ENCODE measurements at regions not wholly inside any gene's neighbourhood (a gene's known extent, or its start where the extent isn't known, plus 50 kb on each side); places are given as distances from the start of the nearest gene placed in this dataset.
"Not testable (repeated sequence)": the region's sequence is repeated elsewhere in the genome, so short reads cannot be mapped to it uniquely, and the experiment has no call there.

DNA sequence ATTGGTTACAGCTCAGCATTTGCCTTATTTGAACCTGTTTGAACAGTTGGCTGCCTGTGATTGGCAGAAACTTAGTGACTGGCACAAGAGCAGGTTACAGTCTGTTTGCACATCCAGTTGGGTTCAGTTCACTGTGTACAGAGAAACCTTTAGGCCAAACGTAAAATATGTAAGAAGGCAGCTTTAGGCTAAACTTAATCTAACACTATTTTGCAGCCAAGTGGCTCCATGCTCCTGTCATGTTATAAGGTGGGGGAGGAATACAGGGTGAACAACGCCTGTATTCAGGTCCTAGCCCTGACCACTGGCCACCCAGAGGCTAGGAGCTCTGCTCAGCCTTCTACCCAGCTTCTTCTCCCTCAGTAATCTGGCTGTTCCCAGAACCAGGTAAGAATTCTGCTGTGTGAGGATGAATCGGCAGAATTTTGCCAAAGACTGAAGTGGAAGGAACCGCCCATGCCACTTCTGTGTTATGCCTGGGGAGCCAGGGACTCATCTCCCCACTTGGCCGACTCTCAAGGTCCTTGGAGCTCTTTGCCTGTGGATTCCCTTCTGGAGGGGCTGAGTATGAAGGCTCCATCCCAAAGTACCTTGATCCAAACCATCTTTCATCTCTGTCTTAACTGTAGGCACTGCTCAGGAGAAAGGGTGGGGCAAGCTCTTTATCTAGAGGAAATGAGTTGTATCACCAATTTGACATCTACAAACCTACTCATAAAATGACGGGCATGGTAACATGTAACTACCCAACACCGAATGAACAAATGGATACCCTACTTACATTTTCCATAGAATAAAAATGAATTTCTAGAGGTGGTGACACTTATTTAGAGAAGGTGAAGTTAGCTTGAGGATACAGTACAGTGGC, 164.4 kb upstream of the NAMPT start:
- no peak for DNase-seq (ENCODE audit: low spot score)

DNA sequence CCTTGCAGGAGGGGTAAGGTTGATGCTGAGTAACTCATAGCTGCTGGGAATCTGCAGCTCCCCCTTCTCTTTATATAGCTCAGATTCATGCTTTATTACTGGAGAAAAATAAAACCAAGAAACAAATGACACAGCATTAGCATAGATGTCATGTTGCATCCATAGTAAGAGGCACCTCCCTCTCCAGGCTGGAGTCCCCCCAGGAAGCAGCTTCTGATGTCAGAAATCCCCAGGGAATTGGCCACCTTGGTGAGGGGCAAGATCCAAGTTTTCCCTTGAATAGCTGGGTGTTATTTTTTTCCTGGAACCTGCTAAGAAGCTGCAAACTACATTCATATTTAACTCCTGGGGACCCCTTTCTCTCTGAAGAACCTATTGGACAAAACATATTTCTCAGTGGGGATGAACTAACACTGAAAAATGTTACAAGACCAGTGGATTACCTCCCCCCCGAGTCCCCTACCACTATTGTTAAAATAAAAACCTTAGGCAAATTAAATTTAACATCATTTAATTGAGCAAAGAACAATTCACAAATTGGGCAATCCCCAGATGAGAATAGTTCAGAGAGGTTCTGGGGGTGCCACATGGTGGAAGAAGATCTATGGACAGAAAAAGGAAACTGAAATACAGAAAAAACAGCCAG, 163.7 kb upstream of the NAMPT start:
- DNase-seq (ENCODE audit: low spot score): no peak

DNA sequence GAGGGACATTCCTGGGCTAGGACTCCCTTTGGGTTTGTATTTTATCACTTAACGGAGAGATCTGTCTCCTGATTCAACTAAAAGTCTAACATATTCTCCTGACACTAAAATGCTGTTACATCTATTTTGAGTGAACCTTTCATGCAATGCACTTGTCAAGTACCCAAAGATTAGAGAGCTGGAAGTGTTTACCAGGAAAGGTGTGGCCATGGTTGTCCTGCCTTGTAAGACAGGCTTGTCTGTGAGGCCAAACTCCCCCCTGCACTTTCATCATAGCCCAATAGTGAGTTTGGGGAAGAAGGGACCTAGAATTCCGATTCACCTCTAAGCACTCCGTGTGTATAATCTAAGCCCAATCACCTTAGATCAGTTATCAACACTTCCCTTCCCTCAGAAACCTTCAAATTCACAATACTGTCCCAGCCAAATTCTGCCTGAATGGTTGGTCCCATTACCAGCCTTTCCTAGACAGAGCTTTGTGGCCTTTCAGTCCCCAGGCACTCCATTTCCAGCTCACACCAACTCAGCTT, 162.6 kb upstream of the NAMPT start:
- no peak for DNase-seq (ENCODE audit: low spot score)

DNA sequence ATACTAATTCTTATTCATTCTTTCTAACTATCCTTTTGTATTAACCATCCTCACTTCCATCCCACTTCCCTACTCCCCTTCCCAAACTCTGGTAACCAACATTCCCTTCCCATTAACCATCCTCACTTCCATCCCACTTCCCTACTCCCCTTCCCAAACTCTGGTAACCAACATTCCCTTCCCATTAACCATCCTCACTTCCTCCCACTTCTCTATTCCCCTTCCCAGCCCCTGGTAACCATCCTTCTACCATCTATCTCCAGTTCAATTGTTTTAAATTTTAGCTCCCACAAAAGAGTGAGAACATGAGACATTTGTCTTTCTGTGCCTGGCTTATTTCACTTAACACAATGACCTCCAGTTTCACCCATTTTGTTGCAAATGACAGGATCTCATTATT, 160.6 kb upstream of the NAMPT start:
- not testable (repeated sequence) for DNase-seq (ENCODE audit: low spot score)

DNA sequence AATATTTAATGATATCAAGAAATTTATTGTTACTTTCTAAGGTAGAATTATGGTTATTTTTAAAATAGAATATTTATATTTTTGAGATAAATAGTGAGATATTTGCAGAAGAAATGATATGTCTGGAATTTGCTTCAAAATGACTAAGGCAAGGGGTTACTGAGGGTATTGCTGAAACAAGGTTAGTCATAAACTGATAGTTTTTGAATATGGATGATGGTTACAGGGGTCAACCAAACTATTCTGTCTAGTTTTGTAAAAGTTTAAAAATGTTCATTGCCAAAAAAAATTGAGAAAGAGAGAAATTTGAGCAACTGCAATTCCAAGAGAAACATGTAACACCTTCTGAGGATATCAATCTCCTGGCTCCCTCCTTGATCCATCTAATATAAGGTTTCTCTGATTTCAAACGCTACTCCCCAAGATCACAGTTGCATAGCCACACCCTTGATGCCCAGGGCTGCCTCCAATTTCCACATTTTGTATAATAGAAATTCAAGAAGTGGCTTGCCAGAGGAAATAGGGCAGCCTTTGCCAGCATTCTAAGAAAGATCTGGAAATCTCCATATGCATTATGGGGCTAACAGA, 159.4 kb upstream of the NAMPT start:
- no peak for DNase-seq (ENCODE audit: low spot score)

DNA sequence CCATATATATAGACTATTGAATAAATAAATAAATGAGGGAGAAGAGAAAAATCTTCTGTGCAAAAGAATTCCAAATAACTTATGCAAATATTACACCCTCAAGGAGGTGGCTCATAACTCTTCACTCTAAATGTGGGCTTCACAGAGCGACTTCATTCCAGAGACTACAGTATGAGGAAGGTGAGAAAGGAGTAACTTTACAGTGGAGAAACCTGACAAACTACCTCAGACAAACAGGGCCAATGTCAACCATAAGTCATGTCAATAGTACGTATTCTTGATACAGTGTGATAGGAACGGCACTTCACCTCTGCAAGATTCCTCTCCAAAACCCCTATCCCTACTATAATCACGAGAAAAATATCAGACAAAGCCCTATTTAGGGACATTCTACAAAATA, 158.4 kb upstream of the NAMPT start:
- no peak for DNase-seq (ENCODE audit: low spot score)

DNA sequence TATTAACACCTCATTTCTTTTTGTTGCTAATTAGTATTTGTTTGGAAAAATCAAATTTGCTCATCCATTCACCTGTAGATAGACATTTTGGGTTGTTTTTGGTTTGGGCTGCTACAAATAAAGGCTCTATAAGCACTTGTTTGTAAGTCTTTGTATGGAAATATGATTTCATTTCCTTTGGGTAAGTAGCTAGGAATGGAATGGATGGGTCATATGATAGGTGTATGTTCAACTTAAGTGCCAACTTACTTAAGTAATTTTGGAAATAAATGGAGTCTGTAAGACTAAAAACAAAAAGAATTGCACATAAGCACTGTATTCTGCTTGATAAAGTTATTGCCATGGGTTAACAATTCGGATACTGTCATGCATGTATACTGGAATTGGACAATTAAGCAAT, 157.7 kb upstream of the NAMPT start:
- DNase-seq (ENCODE audit: low spot score): no peak

DNA sequence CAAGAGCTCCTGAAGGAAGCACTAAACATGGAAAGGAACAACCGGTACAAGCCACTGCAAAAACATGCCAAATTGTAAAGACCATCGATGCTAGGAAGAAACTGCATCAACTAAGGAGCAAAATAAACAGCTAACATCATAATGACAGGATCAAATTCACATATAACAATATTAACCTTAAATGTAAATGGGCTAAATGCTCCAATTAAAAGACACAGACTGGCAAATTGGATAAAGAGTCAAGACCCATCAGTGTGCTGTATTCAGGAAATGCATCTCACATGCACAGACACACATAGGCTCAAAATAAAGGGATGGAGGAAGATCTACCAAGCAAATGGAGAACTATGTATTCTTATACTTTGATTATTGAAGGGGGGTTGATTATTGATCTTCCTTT, 156.6 kb upstream of the NAMPT start:
- DNase-seq (ENCODE audit: low spot score): not testable (repeated sequence)

DNA sequence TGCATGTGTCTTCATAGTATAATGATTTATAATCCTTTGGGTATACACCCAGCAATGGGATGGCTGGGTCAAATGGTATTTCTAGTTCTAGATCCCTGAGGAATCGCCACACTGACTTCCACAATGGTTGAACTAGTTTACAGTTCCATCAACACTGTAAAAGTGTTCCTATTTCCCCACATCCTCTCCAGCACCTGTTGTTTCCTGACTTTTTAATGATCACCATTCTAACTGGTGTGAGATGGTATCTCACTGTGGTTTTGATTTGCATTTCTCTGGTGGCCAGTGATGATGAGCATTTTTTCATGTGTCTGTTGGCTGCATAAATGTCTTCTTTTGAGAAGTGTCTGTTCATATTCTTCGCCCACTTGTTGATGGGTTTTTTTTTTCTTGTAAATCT, 152.2 kb upstream of the NAMPT start:
- DNase-seq (ENCODE audit: low spot score): not testable (repeated sequence)

DNA sequence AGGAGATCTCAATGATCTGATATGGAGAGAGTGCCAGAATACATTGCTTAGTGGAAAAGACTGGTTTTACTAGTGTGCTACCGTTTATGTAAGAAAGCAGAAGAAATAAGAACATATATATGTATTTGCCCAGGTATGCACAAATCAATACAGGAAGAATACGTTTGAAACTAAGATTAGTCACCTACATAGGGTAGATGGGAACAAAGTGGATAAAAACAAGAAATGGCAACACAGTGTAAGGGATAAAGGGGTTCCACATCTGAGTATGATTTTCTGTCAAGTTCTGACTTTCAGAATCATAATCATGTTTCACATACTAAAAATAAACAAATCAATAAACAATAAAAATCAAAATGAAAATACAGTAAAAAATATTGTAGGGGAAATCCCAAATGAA, 148.6 kb upstream of the NAMPT start:
- DNase-seq (ENCODE audit: low spot score): no peak

DNA sequence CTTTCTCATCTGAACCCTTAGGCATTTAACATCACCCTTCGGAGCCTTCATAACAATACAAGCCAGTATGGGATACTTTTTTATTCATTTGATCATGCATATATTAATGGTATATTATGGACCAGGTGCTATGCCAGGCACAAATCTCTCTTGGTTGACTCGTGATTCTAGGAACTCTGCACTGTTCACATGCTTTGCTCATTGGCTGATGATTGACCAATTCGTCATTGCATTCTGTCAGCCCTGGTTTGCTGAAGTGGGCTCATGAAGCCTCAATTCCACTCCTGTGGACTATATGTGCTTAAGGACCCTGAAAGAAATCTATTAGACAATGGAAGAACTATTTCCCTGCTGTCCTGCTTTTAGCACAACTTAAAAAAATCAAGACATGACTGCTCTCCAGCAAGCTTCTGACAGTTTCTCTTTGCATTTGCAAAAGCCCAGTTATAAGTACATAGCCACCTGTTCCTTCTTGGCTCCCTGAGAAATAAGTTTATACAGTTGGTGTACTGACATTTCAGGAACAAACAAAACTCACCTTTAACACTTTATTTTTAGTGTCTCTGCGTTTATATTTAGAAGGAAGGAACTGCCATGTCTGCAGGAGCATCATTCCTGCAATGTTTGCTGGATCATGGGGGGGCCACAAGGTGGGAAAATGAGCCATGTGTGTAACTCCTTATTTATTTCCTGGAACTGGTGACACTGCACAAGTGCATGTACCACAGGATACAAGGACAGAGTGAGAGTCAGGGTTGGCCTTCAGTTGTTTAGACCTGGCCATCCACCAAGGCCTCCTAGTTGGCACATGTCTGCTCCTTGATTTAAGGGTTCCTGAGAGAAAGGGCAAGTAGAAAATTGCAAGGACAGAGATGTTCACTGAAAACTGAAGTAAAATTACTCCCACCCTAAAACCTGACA, 146.0 kb upstream of the NAMPT start:
- peak; percentile 33 for DNase-seq (ENCODE audit: low spot score)

DNA sequence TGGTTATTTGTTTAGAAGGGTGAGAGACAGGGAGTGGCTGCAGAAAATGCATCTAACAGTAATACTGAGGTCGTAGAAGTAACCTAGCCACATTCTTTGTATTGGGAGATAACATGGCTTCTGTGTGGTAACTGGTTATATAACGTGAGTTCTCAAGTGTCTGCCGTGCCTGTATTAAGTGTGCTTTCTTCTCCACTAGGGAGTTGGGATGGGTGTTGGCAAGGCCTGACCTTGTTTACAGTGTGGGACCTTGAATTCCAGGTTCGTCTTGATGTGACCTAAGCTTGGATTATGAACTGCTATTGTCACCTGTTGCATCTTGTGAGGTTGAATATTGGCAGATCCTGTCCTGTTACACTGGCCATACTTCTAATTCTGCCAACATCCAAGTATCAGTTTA, 145.3 kb upstream of the NAMPT start:
- DNase-seq (ENCODE audit: low spot score): no peak

DNA sequence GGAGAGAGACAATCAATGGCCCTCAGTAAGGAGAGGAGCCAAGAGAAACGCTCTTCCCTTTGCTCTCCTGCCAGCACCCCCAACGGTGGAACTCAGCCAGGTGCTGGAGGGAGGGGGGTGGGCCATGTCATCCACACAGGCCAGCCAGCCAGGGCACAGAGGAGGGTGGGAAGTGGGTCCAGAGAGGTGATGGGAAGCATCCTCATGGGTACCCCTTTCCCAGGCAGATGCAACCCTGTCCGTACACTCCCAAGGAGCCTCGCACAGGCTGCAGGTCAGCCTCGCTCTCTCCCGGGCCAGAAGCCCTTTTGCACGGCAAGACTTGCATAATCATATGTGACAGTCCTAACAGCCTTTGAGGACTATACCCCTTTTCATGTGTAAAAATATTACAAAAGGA, 142.0 kb upstream of the NAMPT start:
- no peak for DNase-seq (ENCODE audit: low spot score)

DNA sequence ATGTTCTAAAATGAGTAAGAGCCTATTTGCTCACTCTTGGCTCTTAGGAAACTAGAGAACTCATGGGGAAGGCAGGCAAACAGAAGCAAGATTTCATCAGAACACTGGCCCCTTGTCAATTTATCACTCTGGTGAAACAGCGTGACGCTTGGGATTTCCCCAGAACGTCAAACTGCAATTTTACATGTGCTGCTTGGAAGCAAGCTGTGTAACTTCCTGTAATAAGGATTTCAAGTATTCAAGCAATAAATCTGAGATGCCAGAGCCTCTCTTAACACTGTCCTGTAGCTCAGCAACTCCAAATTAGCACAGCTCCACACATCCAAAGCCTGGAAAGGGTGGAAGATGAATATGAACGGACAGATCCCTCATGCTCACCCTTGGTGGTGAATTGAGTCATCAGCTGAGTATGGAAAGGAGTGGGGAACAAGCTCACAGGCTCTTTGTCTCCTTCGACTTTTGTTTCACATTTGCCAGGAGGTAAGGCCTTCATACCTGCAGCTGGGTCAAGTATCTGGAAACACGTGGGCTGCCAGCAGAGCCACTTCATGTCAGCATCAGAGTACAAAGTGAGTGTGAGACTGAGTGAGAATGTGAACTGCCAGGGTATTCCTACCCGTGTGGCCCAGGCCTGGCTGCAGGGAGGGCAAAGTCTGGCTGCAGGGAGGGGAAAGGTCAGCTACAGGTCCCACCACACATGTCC, 140.4 kb upstream of the NAMPT start:
- peak; percentile 98 for DNase-seq (ENCODE audit: low spot score)

DNA sequence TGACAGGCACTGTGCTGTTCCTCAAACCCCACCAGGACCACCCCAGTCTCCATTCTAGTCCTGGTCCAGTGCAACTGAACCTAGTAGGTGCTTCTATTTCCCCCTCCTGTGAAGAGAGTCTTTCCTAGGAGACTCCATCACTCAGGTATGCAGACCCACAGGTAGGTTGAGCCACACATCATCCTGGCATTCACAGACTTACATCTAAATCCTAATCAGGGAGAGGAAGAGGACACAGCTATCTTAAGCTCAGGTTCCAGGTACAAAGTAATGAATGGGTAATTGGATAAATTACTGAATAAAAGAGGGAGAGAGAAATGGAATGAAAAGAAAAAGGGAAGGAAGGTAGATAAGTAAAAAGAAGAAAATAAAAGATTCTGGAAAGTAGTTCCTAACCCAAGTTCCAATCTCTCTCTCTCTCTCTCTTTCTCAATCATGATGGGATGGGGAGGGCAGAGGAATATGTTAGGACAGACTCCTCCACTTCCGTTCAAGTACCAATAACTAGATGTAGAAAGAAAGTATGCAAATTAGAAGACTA, 139.8 kb upstream of the NAMPT start:
- peak; percentile 68 for DNase-seq (ENCODE audit: low spot score)

DNA sequence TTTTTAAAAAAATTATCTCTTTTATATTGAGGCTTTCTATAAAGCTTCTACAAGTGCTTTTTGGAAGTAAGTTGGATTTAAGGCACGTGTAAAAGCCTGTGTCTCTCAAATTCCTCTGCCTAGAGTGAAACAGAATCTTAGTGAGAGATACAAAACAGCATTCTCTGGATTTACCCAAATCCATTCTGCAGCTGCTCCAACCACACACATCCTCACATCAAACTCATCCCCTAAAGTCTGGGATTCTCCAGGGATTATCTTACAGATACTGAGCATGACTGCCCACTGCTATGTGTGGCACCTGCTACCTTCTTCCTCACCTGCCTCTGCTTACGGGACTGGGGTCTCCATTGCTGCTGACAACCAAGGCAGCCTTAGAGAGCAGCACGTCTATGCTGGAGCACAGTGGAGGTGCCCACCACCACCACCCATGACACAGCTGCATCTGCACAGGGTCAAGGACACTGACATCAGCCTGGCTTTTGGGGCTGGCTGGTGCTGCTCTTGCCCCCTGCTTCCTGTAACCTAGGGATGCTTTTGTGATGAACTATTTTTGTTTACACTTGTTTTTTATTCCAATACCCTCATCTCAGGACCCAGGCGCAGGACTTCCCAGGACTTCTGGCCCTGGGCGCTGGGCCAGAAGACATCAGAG, 139.2 kb upstream of the NAMPT start:
- DNase-seq (ENCODE audit: low spot score): no peak

DNA sequence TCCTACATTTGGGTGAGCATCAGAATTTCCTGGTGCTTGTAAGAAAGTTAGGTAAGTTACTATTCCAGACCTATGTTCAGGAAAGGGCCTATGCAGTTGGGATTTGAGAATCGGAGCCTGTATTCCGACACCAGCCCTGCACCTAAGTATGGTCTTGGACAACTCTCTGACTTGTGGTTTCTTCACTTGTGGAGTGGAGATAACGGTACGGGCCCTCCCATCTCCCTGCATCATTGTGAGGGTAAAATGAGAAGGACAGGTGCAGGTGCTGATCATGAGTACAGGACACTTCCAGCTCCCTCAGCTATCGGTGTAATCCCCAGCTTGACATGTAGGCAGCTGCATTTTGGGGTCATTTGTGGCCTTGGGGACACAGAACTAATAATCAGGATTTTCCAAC, 138.3 kb upstream of the NAMPT start:
- no peak for DNase-seq (ENCODE audit: low spot score)

DNA sequence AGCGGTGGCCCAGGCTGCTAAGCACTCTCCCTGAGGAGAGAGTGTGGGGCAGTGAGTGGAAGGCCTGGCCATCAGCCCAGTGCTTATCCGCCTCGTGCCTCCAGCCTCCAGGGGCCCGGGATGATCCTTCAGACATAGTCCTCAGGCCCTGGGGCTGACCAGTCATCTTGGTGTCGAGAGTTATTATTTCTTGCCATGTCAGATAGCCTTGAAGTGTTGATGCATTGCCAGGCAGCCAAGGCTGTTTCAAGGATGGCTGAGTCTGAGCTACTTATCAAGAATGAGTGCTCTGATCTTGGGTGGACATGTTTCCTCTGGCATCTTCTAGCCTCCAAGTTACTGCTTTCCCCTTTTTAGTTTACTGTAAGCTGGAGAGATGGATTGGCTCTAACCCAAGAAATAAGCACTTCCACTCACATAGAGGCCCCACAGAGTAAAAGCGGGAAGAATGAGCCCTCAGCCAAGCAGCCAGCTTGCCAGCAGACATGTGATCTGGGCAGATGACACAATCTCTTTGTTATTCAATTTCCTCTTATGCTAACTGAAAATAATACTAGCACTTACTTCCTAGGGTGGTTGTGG, 136.5 kb upstream of the NAMPT start:
- DNase-seq (ENCODE audit: low spot score): peak; percentile 95

DNA sequence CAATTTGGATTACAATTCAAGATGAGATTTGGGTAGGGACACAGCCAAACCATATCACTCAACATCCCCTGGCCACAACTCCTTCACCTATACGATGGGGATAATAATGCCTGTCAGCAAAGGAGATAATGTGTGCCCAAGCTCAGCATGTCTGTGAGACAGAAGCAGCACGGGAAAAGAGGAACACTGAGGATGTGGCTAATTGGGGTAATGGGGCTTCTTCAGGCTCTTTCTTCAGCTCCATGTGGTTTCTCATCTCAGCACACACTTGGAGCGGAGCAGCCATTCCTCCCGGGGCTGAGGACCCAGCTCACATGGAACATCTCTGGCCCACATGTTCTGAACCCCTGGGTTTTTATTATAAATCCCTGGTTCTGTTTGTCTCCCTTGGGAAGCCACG, 136.0 kb upstream of the NAMPT start:
- no peak for DNase-seq (ENCODE audit: low spot score)

DNA sequence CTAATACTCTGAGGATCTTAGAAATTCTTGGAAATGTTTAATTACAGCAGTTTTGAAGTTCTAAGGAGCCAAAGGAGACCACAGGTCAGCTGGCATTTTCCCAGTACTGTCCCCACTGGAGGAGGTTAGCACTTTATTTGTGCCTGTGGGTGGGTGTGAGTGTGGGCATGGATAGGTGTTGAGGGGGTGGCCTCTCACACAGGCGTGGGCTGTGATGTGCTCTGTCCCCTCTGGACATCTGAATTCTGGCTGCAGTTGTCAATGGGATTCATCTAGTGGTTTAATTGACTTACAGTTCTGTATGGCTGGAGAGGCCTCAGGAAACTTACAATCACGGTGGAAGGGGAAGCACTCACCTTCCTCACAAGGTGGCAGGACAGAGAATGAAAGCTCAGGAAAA, 135.4 kb upstream of the NAMPT start:
- DNase-seq (ENCODE audit: low spot score): no peak
